ENCODE measurements at regions not wholly inside any gene's neighbourhood (a gene's known extent, or its start where the extent isn't known, plus 50 kb on each side); places are given as distances from the start of the nearest gene placed in this dataset.

DNA sequence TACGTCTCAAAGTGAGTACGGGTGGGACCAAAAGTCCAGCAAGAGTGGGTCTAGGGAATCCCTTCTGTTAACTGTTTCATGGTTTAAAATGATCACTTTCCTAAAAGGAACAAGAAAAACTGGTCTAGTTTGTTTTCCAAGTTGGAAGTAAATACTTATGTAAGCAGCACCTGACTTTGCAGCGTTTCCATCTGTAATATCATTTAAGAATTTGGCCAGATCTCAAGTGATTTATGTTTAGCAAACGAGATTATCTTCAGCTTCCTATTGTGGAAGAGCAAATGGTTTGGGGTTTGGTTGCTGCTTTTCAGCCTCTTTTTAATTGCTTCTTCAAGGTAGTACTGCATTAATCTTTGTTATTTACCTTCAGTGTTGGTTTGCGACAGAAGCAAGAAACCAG, 50.4 kb downstream of the FHIP1A start:
- TF ChIP-seq EP300 (IDR thresholded peaks at IDR 0.05): no peak
- no peak for TF ChIP-seq POLR2A (IDR thresholded peaks at IDR 0.05; ENCODE audit: low read depth)
- no peak for TF ChIP-seq POLR2AphosphoS5 (IDR thresholded peaks at IDR 0.05)
- TF ChIP-seq, protein P1, sequence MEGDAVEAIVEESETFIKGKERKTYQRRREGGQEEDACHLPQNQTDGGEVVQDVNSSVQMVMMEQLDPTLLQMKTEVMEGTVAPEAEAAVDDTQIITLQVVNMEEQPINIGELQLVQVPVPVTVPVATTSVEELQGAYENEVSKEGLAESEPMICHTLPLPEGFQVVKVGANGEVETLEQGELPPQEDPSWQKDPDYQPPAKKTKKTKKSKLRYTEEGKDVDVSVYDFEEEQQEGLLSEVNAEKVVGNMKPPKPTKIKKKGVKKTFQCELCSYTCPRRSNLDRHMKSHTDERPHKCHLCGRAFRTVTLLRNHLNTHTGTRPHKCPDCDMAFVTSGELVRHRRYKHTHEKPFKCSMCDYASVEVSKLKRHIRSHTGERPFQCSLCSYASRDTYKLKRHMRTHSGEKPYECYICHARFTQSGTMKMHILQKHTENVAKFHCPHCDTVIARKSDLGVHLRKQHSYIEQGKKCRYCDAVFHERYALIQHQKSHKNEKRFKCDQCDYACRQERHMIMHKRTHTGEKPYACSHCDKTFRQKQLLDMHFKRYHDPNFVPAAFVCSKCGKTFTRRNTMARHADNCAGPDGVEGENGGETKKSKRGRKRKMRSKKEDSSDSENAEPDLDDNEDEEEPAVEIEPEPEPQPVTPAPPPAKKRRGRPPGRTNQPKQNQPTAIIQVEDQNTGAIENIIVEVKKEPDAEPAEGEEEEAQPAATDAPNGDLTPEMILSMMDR (IDR thresholded peaks at IDR 0.05): no peak
- no peaks in the 10 kb centered on the region for H3K27me3 ChIP-seq
- no peaks in the 10 kb centered on the region for H3K36me3 ChIP-seq
- no peak overlapping the region for H3K27ac ChIP-seq (replicated peaks in 1 of 4)
- H3K9me3 ChIP-seq: no peaks in the 10 kb centered on the region
- peaks cover 0 to 7% (median 0%) of the 10 kb centered on the region in 4 donors for H3K4me1 ChIP-seq
- no peak overlapping the region for H3K4me3 ChIP-seq
- intact Hi-C loops (cut with DNase I): no loop called here
- 57% methylated on average over 5 of the region's 5 CpGs for WGBS
- DNase-seq (ENCODE audit: extremely low spot score): no peak

DNA sequence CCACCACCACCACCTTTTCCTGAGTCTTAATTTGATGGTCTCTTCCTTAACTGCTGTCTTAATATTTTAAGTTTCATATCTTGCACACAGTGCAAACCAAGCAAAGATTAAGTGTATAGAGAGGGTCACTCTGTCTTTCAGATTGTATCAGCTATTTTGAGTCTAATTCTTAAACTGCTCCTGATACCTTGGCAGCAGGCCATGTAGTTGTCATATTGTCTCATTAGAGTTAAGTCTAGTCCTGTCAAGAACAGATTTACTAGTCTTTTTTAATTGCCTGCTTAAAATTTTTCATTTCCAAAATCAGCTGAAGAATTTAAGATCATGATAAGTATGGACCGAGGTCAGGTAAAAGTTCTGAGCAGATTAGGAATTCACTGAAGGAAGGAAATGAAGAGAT, 51.5 kb downstream of the FHIP1A start:
- no peaks in the 10 kb centered on the region for H3K9me3 ChIP-seq
- no peak for DNase-seq (ENCODE audit: extremely low spot score)
- no peaks in the 10 kb centered on the region for H3K36me3 ChIP-seq
- intact Hi-C loops (cut with DNase I): no loop called here
- WGBS: 69% methylated on average over 1 of the region's 1 CpG
- no peak overlapping the region for H3K27ac ChIP-seq (replicated peaks in 1 of 4)
- no peak for TF ChIP-seq POLR2AphosphoS5 (IDR thresholded peaks at IDR 0.05)
- no peak for TF ChIP-seq EP300 (IDR thresholded peaks at IDR 0.05)
- TF ChIP-seq POLR2A (IDR thresholded peaks at IDR 0.05; ENCODE audit: low read depth): no peak
- TF ChIP-seq, protein P1 (IDR thresholded peaks at IDR 0.05): no peak
- peaks cover 0 to 7% (median 0%) of the 10 kb centered on the region in 4 donors for H3K4me1 ChIP-seq
- H3K4me3 ChIP-seq: no peak overlapping the region
- no peaks in the 10 kb centered on the region for H3K27me3 ChIP-seq

- no peak overlapping the region for H3K27ac ChIP-seq (replicated peaks in 1 of 4)
- intact Hi-C loops (cut with DNase I): no loop called here
- H3K4me1 ChIP-seq: peaks cover 0 to 7% (median 0%) of the 10 kb centered on the region in 4 donors
- no peaks in the 10 kb centered on the region for H3K36me3 ChIP-seq
- no peaks in the 10 kb centered on the region for H3K27me3 ChIP-seq
- H3K4me3 ChIP-seq: no peak overlapping the region
- no peak for TF ChIP-seq POLR2AphosphoS5 (IDR thresholded peaks at IDR 0.05)
- TF ChIP-seq POLR2A (IDR thresholded peaks at IDR 0.05; ENCODE audit: low read depth): no peak
- no peak for TF ChIP-seq EP300 (IDR thresholded peaks at IDR 0.05)
- TF ChIP-seq, protein P1 (IDR thresholded peaks at IDR 0.05): no peak
- no peaks in the 10 kb centered on the region for H3K9me3 ChIP-seq
- WGBS: 88% methylated on average over 1 of the region's 1 CpG
- DNase-seq (ENCODE audit: extremely low spot score): no peak
Measured at GRCh38 chr4:151462554-151462953, 53.6 kb downstream of the FHIP1A start.

- no peak overlapping the region for H3K4me3 ChIP-seq
- intact Hi-C loops (cut with DNase I): no loop called here
- H3K9me3 ChIP-seq: no peaks in the 10 kb centered on the region
- no peaks in the 10 kb centered on the region for H3K27me3 ChIP-seq
- WGBS: 80% methylated on average over 3 of the region's 3 CpGs
- TF ChIP-seq POLR2A (IDR thresholded peaks at IDR 0.05; ENCODE audit: low read depth) (no peak), EP300 (IDR thresholded peaks at IDR 0.05) (no peak), POLR2AphosphoS5 (IDR thresholded peaks at IDR 0.05) (no peak)
- TF ChIP-seq, protein P1 (IDR thresholded peaks at IDR 0.05): no peak
- H3K4me1 ChIP-seq: peaks cover 0 to 4% (median 0%) of the 10 kb centered on the region in 4 donors
- DNase-seq (ENCODE audit: extremely low spot score): no peak
- no peak overlapping the region for H3K27ac ChIP-seq (replicated peaks in 1 of 4)
- no peaks in the 10 kb centered on the region for H3K36me3 ChIP-seq
Measured at GRCh38 chr4:151468715-151469696, 60.0 kb downstream of the FHIP1A start.

All from esophagus muscularis mucosa (tissue), 4 donors.